Keratinocyte (primary cell): ENCODE measurements at regions not wholly inside any gene's neighbourhood (a gene's known extent, or its start where the extent isn't known, plus 50 kb on each side); places are given as distances from the start of the nearest gene placed in this dataset.

Experiments
- DNase-seq: peaks from one replicate; pipeline ENCODE4 v3.0.0-alpha.2; 2011; ENCODE audit warnings: low read depth, missing footprints, low spot score
- FAIRE-seq: peaks from 2 replicates; lab custom pipeline; 2011; peaks lifted over from hg19 to GRCh38; lab: Jason Lieb, UNC
- H2AFZ ChIP-seq: 2 replicates; pipeline ENCODE4 v1.6.0; 2012; ENCODE audit warnings: low read length, control low read depth, inconsistent platforms; ENCODE audit not compliant: control insufficient read depth
- H3K27ac ChIP-seq: 2 replicates; pipeline ENCODE4 v1.5.1; 2011; ENCODE audit warnings: low read length; ENCODE audit not compliant: control insufficient read depth, insufficient read depth
- H3K27me3 ChIP-seq: 3 replicates; pipeline ENCODE4 v1.6.0; 2011; ENCODE audit warnings: low read length; ENCODE audit not compliant: control insufficient read depth, insufficient read depth; ENCODE audit errors: extremely low read depth
- H3K36me3 ChIP-seq, 2 experiments: 2 replicates in 1 of 2; 3 replicates in 1 of 2; pipeline ENCODE4 v1.5.1; 2011; ENCODE audit warnings: low read length in 2 of 2, mild to moderate bottlenecking in 1 of 2; ENCODE audit not compliant: control insufficient read depth in 2 of 2, insufficient read depth in 2 of 2; ENCODE audit errors: extremely low read depth in 1 of 2
- H3K4me1 ChIP-seq: 3 replicates; pipeline ENCODE4 v1.5.1; 2011; ENCODE audit warnings: low read length; ENCODE audit not compliant: control insufficient read depth, insufficient read depth; ENCODE audit errors: extremely low read depth
- H3K4me2 ChIP-seq: 3 replicates; pipeline ENCODE4 v1.6.0; 2011; ENCODE audit warnings: low read depth, low read length; ENCODE audit not compliant: control insufficient read depth, insufficient read depth; ENCODE audit errors: extremely low read depth
- H3K4me3 ChIP-seq, 3 experiments: fragments of 200-600 bp in 1 of 3; sonication (generic) in 1 of 3; 2 replicates in 2 of 3; 3 replicates in 1 of 3; pipeline ENCODE4 v1.5.1; 2011 to 2016; ENCODE audit warnings: low read length in 3 of 3, mild to moderate bottlenecking in 3 of 3, control low read depth in 2 of 3, inconsistent platforms in 1 of 3, low read depth in 1 of 3, mixed read lengths in 1 of 3, mixed run types in 1 of 3, moderate library complexity in 1 of 3; ENCODE audit not compliant: control insufficient read depth in 2 of 3, insufficient read depth in 2 of 3; ENCODE audit errors: extremely low read depth in 1 of 3
- H3K79me2 ChIP-seq: 2 replicates; pipeline ENCODE4 v1.6.0; 2012; ENCODE audit warnings: low read length; ENCODE audit not compliant: control insufficient read depth, insufficient read depth
- H3K9ac ChIP-seq: 3 replicates; pipeline ENCODE4 v1.6.0; 2011; ENCODE audit warnings: low read length; ENCODE audit not compliant: control insufficient read depth, insufficient read depth; ENCODE audit errors: extremely low read depth
- H3K9me1 ChIP-seq: 3 replicates; pipeline ENCODE4 v1.6.0; 2011; ENCODE audit warnings: low read length; ENCODE audit not compliant: control insufficient read depth, insufficient read depth; ENCODE audit errors: extremely low read depth
- H3K9me3 ChIP-seq: 2 replicates; pipeline ENCODE4 v1.5.1; 2012; ENCODE audit warnings: low read depth, low read length; ENCODE audit not compliant: control insufficient read depth
- H4K20me1 ChIP-seq: 3 replicates; pipeline ENCODE4 v1.6.0; 2011; ENCODE audit warnings: low read length; ENCODE audit not compliant: control insufficient read depth, insufficient read depth; ENCODE audit errors: extremely low read depth
- CTCF ChIP-seq, 3 experiments: IDR thresholded peaks in 1 of 3; conservative IDR thresholded peaks in 1 of 3; optimal IDR thresholded peaks in 1 of 3; 2 replicates in 2 of 3; 3 replicates in 1 of 3; pipeline versions ENCODE3 to v1.5.1; 2011; ENCODE audit warnings: low read length in 3 of 3, mild to moderate bottlenecking in 3 of 3, moderate library complexity in 2 of 3, control low read depth in 1 of 3, inconsistent platforms in 1 of 3; ENCODE audit not compliant: insufficient read depth in 2 of 3; ENCODE audit errors: extremely low read depth in 1 of 3
- EZH2 ChIP-seq: IDR thresholded peaks from one replicate; pipeline ENCODE4 v1.6.1; 2012; ENCODE audit warnings: inconsistent platforms, mild to moderate bottlenecking, low read length, moderate library complexity
- dilution Hi-C: fragments of 300-500 bp; cut with MboI; formaldehyde crosslinking; loops from one replicate; pipeline ENCODE4 v1.7.0; 2020; ENCODE audit warnings: low sequenced_read_pairs; ENCODE audit not compliant: extremely low pct_ligation_motif_present

DNA sequence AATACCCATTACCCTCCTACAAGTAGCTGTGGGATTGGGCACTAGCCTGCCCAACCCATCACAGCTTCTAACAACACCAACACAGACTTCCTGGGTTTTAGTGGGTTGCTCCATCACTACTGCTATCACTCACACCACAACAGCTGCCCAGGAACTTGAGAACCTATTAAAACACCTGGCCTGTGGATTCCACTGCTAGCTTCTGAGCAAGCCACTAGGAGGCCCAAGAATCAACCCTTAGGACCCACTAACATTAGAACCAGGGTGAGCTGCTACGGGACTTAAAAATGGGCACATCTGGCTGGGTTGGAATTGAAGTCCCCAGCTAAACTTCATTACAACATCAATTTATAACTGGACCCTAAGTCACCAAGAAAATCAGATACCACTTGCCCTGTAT, 113.2 kb upstream of the TP63 start:
- H3K4me1 ChIP-seq, result peaks cover 18% of the 10 kb centered on the region
- no peak overlapping the region for H3K4me3 ChIP-seq
- H4K20me1 ChIP-seq, result no peaks in the 10 kb centered on the region
- FAIRE-seq, result no peak
- H3K36me3 ChIP-seq, result no peaks in the 10 kb centered on the region
- no peak overlapping the region for H3K9ac ChIP-seq
- H3K79me2 ChIP-seq, result no peaks in the 10 kb centered on the region
- H3K9me1 ChIP-seq, result no peaks in the 10 kb centered on the region
- no peak overlapping the region for H2AFZ ChIP-seq
- dilution Hi-C loops, result no loop called here
- no peak overlapping the region for H3K27ac ChIP-seq
- DNase-seq, result no peak
- TF ChIP-seq CTCF (optimal IDR thresholded peaks at IDR 0.05 in 1 of 3, IDR thresholded peaks at IDR 0.05 in 1 of 3, conservative IDR thresholded peaks at IDR 0.05 in 1 of 3; ENCODE audit: extremely low read depth in 1 of 3, insufficient read depth in 2 of 3, low read length in 3 of 3), result no peak
- no peak for TF ChIP-seq EZH2
- H3K9me3 ChIP-seq, result no peaks in the 10 kb centered on the region
- no peak overlapping the region for H3K4me2 ChIP-seq
- H3K27me3 ChIP-seq, result no peaks in the 10 kb centered on the region

DNA sequence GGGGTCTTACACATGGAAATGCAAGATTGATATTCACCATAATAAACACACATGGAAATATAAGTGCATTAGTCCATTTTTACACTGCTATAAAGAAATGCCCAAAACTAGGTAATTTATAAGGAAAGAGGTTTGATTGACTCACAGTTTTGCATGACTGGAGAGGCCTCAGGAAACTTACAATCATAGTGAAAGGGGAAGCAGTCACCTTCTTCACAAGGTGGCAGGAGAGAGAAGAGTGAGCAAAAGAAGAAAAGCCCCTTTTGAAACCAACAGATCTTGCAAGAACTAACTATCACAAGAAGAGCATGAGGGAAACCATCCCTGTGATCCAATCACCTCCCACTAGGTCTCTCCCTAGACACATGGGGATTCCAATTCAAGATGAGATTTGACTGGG, 111.7 kb upstream of the TP63 start:
- no peaks in the 10 kb centered on the region for H3K79me2 ChIP-seq
- dilution Hi-C loops, result no loop called here
- H4K20me1 ChIP-seq, result no peaks in the 10 kb centered on the region
- H3K9me1 ChIP-seq, result no peaks in the 10 kb centered on the region
- H3K27me3 ChIP-seq, result no peaks in the 10 kb centered on the region
- H3K9me3 ChIP-seq, result no peaks in the 10 kb centered on the region
- H3K4me3 ChIP-seq, result no peak overlapping the region
- H3K9ac ChIP-seq, result no peak overlapping the region
- peaks cover 3% of the 10 kb centered on the region for H3K4me1 ChIP-seq
- TF ChIP-seq EZH2, result no peak
- no peak for TF ChIP-seq CTCF (optimal IDR thresholded peaks at IDR 0.05 in 1 of 3, IDR thresholded peaks at IDR 0.05 in 1 of 3, conservative IDR thresholded peaks at IDR 0.05 in 1 of 3; ENCODE audit: extremely low read depth in 1 of 3, insufficient read depth in 2 of 3, low read length in 3 of 3)
- H3K36me3 ChIP-seq, result no peaks in the 10 kb centered on the region
- no peak overlapping the region for H3K27ac ChIP-seq
- FAIRE-seq (no peak), DNase-seq (no peak)
- no peak overlapping the region for H2AFZ ChIP-seq
- H3K4me2 ChIP-seq, result no peak overlapping the region
